B cell (primary cell): ENCODE measurements at regions not wholly inside any gene's neighbourhood (a gene's known extent, or its start where the extent isn't known, plus 50 kb on each side); places are given as distances from the start of the nearest gene placed in this dataset.

Experiments used
- ATAC-seq: fragments of 200-7000 bp; cut with Tn5 transposase; one replicate; pipeline ENCODE4 v1.10.0; 2021; ENCODE audit warnings: low read depth, mild to moderate bottlenecking, moderate number of reproducible peaks, moderate library complexity
- CTCF ChIA-PET: fragments of 350-600 bp; sonication (Branson Sonifier 250); formaldehyde crosslinking; loops from one replicate; lab custom pipeline; 2021; ENCODE audit warnings: antibody characterized with exemption, inconsistent platforms; lab: Charles Lee
- POLR2A ChIA-PET: fragments of 350-600 bp; sonication (Branson Sonifier 250); formaldehyde crosslinking; loops from one replicate; lab custom pipeline; 2021; ENCODE audit warnings: antibody characterized with exemption; lab: Charles Lee
- DNase-seq: peaks from one replicate; pipeline ENCODE4 v3.0.0; 2013
- H2AFZ ChIP-seq: 2 replicates; pipeline ENCODE4 v1.6.1; 2012; ENCODE audit warnings: mild to moderate bottlenecking, low read depth, low read length; ENCODE audit not compliant: insufficient read depth, poor library complexity, severe bottlenecking
- H3K27ac ChIP-seq, 2 donors: 1 replicate in 1 of 2; 2 replicates in 1 of 2; pipeline ENCODE4 v1.5.1; 2012 to 2013; ENCODE audit warnings: low read length in 2 of 2, mild to moderate bottlenecking in 2 of 2, moderate library complexity in 1 of 2
- H3K27me3 ChIP-seq, 4 experiments: fragments of 200-600 bp in 1 of 4; sonication (generic) in 1 of 4; replicated peaks in 1 of 4; 1 replicate in 2 of 4; 2 replicates in 2 of 4; pipeline versions ENCODE4 v1.6.1 to v1.7.0; 2013 to 2016; ENCODE audit warnings: low read length in 3 of 4, mild to moderate bottlenecking in 2 of 4, mixed read lengths in 1 of 4, moderate library complexity in 1 of 4; ENCODE audit not compliant: insufficient read depth in 4 of 4, control insufficient read depth in 3 of 4; ENCODE audit errors: control extremely low read depth in 1 of 4
- H3K36me3 ChIP-seq, 2 experiments: replicated peaks in 1 of 2; 1 replicate in 1 of 2; 2 replicates in 1 of 2; pipeline versions ENCODE4 v1.6.1 to v1.7.1; 2013; ENCODE audit warnings: low read length in 1 of 2; ENCODE audit not compliant: insufficient read depth in 2 of 2, control insufficient read depth in 1 of 2; ENCODE audit errors: control extremely low read depth in 1 of 2, extremely low read depth in 1 of 2
- H3K4me1 ChIP-seq, 2 donors: fragments of 200-600 bp in 1 of 2; sonication (generic) in 1 of 2; 1 replicate in 1 of 2; 2 replicates in 1 of 2; pipeline versions ENCODE4 v1.5.1 to v1.6.1; 2013 to 2017; ENCODE audit warnings: low read length in 2 of 2; ENCODE audit not compliant: control insufficient read depth in 2 of 2, insufficient read depth in 2 of 2
- H3K4me2 ChIP-seq: replicated peaks from 2 replicates; pipeline ENCODE3; 2012; ENCODE audit warnings: mild to moderate bottlenecking, low read depth, low read length; ENCODE audit not compliant: poor library complexity, severe bottlenecking
- H3K4me3 ChIP-seq, 5 experiments: fragments of 200-600 bp in 1 of 5; sonication (generic) in 1 of 5; 1 replicate in 3 of 5; 2 replicates in 2 of 5; pipeline versions ENCODE4 v1.5.1 to v1.7.0; 2011 to 2016; ENCODE audit warnings: low read length in 4 of 5, mild to moderate bottlenecking in 4 of 5, low read depth in 2 of 5, control low read depth in 1 of 5, moderate library complexity in 1 of 5; ENCODE audit not compliant: insufficient read depth in 1 of 5; ENCODE audit errors: control extremely low read depth in 1 of 5, extremely low read depth in 1 of 5
- H3K79me2 ChIP-seq: fragments of 200-600 bp; sonication (generic); one replicate; pipeline ENCODE4 v1.6.0; 2016; ENCODE audit warnings: low read length; ENCODE audit not compliant: control insufficient read depth, insufficient read depth
- H3K9ac ChIP-seq: fragments of 200-600 bp; sonication (generic); 2 replicates; pipeline ENCODE4 v1.6.1; 2017; ENCODE audit warnings: mild to moderate bottlenecking, low read length, moderate library complexity
- H3K9me3 ChIP-seq, 3 donors: one replicate each; pipeline versions ENCODE4 v1.6.1 to v1.7.1; 2013; ENCODE audit warnings: low read length in 2 of 3; ENCODE audit not compliant: control insufficient read depth in 2 of 3, insufficient read depth in 1 of 3; ENCODE audit errors: control extremely low read depth in 1 of 3
- H4K20me1 ChIP-seq: 2 replicates; pipeline ENCODE4 v1.6.0; 2012; ENCODE audit warnings: mild to moderate bottlenecking, low read length; ENCODE audit not compliant: insufficient read depth, control insufficient read depth, poor library complexity, severe bottlenecking
- H3K27ac Mint-ChIP-seq: one replicate; pipeline ENCODE4 v1.8.0; 2021; ENCODE audit warnings: mixed read lengths
- H3K27me3 Mint-ChIP-seq: one replicate; pipeline ENCODE4 v1.8.0; 2021; ENCODE audit warnings: mixed read lengths
- H3K4me1 Mint-ChIP-seq: one replicate; pipeline ENCODE4 v1.8.0; 2021; ENCODE audit warnings: mixed read lengths
- H3K4me3 Mint-ChIP-seq: one replicate; pipeline ENCODE4 v1.8.0; 2021; ENCODE audit warnings: mixed read lengths
- H3K9me3 Mint-ChIP-seq: one replicate; pipeline ENCODE4 v1.8.0; 2022; ENCODE audit warnings: mixed read lengths; ENCODE audit not compliant: insufficient read depth
- EZH2 ChIP-seq: IDR thresholded peaks from 2 replicates; pipeline ENCODE4 v1.6.1; 2012; ENCODE audit warnings: borderline replicate concordance, low read depth, mild to moderate bottlenecking, moderate library complexity, low read length; ENCODE audit not compliant: insufficient read depth, poor library complexity, severe bottlenecking
- WGBS: methylation state at CpG from one replicate; pipeline ENCODE4 v1.1.5; 2013; ENCODE audit warnings: missing lambda C conversion rate; ENCODE audit not compliant: insufficient coverage; 5-methylcytosine and 5-hydroxymethylcytosine counted together
- intact Hi-C: fragments of 100-400 bp; cut with micrococcal nuclease; formaldehyde crosslinking; loops from one replicate; pipeline ENCODE4 v1.10.0; 2022
- TF ChIP-seq, protein P1 (sequence below): fragments of 200-600 bp; IDR thresholded peaks from one replicate; pipeline ENCODE4 v1.8.0; 2022; ENCODE audit warnings: antibody characterized with exemption, mild to moderate bottlenecking

DNA sequence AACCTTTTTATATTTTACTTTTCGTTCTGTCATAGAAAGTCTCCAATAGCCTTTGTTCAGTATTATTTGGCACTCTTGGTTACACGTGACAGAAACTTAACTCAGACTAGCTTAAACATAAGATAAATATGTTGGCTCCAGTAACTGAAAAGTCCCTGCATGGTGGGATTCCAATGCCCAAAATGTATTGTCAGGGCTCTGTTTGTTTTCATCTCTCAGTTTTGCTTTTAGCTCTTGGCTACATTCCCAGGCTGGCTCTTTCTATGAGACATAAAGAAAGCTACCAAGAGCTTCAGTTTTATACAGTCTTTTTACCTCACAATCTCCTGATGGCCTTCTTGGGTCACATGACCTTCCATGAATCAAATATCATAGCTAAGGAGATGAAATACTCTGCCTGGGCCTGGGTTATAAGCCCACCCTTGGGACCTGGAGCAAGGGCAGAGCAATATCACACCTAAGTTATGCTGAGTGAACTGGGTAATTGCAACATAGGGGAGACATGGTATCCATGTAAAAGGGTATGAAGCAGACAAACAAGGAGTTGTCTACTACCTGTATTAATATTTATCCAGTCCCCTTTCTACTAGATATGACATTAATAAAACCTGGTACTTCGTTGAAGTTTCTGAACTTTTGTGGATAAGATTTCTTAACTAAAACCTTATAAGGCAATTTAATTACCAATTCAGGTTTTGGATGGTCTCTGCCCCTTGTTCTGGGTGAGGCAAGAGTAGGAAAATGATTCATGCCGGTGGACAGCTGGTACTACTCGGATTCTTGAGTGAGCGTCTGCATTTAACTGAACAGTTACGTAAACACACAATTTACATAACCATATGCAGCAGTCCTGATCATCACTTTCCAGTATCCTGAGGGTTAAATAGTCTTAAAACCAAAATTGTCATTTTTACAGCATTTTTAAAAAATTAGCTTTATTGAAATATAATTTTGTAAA lies 442.3 kb downstream of the GPATCH2 start:
- H3K4me2 ChIP-seq = no peak overlapping the region
- WGBS = 90% methylated on average over 2 of the region's 7 CpGs
- no peak overlapping the region for H3K4me3 ChIP-seq
- POLR2A ChIA-PET = no interaction called here
- no peak overlapping the region for H2AFZ ChIP-seq
- peaks cover 3% of the 10 kb centered on the region for H3K9me3 Mint-ChIP-seq
- no peak overlapping the region for H3K9ac ChIP-seq
- no peaks in the 10 kb centered on the region for H3K4me1 ChIP-seq
- no peaks in the 10 kb centered on the region for H4K20me1 ChIP-seq
- H3K27me3 Mint-ChIP-seq = no peaks in the 10 kb centered on the region
- no peak overlapping the region for H3K4me3 Mint-ChIP-seq
- no peaks in the 10 kb centered on the region for H3K27me3 ChIP-seq
- intact Hi-C loops = no loop called here
- TF ChIP-seq, protein P1, sequence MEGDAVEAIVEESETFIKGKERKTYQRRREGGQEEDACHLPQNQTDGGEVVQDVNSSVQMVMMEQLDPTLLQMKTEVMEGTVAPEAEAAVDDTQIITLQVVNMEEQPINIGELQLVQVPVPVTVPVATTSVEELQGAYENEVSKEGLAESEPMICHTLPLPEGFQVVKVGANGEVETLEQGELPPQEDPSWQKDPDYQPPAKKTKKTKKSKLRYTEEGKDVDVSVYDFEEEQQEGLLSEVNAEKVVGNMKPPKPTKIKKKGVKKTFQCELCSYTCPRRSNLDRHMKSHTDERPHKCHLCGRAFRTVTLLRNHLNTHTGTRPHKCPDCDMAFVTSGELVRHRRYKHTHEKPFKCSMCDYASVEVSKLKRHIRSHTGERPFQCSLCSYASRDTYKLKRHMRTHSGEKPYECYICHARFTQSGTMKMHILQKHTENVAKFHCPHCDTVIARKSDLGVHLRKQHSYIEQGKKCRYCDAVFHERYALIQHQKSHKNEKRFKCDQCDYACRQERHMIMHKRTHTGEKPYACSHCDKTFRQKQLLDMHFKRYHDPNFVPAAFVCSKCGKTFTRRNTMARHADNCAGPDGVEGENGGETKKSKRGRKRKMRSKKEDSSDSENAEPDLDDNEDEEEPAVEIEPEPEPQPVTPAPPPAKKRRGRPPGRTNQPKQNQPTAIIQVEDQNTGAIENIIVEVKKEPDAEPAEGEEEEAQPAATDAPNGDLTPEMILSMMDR = no peak
- TF ChIP-seq EZH2 = no peak
- H3K27ac Mint-ChIP-seq = no peak overlapping the region
- H3K9me3 ChIP-seq = peaks cover 0 to 3% (median 0%) of the 10 kb centered on the region in 3 donors
- no peak overlapping the region for H3K27ac ChIP-seq
- DNase-seq (no peak), ATAC-seq (no peak)
- CTCF ChIA-PET = no interaction called here
- no peaks in the 10 kb centered on the region for H3K36me3 ChIP-seq
- H3K79me2 ChIP-seq = no peaks in the 10 kb centered on the region
- H3K4me1 Mint-ChIP-seq = no peaks in the 10 kb centered on the region

DNA sequence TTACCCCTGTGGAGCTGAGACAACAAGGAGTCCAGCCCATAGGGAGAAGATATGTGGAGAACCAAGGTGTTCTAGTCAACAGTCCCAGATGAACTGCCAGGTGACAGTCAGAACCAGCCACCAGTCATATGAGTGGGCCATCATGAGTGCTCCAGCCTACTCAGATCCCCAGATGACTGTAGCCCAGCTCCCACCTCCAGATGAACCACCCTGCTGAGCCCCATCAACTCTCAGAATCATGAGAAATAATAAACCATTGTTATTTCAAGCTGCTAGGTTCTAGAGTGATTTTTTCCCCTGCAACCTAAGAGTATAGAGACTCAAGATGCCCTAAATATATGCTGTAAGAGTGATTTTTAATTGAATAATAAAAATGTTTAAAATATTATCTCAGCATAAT lies 444.2 kb downstream of the GPATCH2 start:
- no peak for TF ChIP-seq EZH2
- TF ChIP-seq, protein P1 = no peak
- POLR2A ChIA-PET = no interaction called here
- intact Hi-C loops = no loop called here

More for the DNA sequence above, 444.2 kb downstream of the GPATCH2 start:
- no peak overlapping the region for H3K27ac ChIP-seq
- H3K27ac Mint-ChIP-seq = no peak overlapping the region
- H3K4me1 Mint-ChIP-seq = no peaks in the 10 kb centered on the region
- no peaks in the 10 kb centered on the region for H3K4me1 ChIP-seq
- no peaks in the 10 kb centered on the region for H3K27me3 ChIP-seq
- H3K27me3 Mint-ChIP-seq = no peaks in the 10 kb centered on the region
- no peak for DNase-seq
- no peaks in the 10 kb centered on the region for H3K79me2 ChIP-seq
- no peaks in the 10 kb centered on the region for H3K36me3 ChIP-seq
- no peak for ATAC-seq
- no peak overlapping the region for H3K4me3 ChIP-seq
- no peak overlapping the region for H2AFZ ChIP-seq
- H3K9me3 Mint-ChIP-seq = peaks cover 3% of the 10 kb centered on the region
- no peak overlapping the region for H3K9ac ChIP-seq
- peaks cover 0 to 3% (median 0%) of the 10 kb centered on the region in 3 donors for H3K9me3 ChIP-seq
- H3K4me3 Mint-ChIP-seq = no peak overlapping the region
- CTCF ChIA-PET = no interaction called here
- H3K4me2 ChIP-seq = no peak overlapping the region
- no peaks in the 10 kb centered on the region for H4K20me1 ChIP-seq
